BE2C (cell line): ENCODE measurements at regions not wholly inside any gene's neighbourhood (a gene's known extent, or its start where the extent isn't known, plus 50 kb on each side); places are given as distances from the start of the nearest gene placed in this dataset.

Source experiments
- DNase-seq: peaks from one replicate; pipeline ENCODE4 v3.0.0-alpha.2; 2020
- H3K27me3 ChIP-seq: fragments of 250-450 bp; sonication (Bioruptor Pico); 2 replicates; pipeline ENCODE4 v1.5.1; 2020; ENCODE audit warnings: mild to moderate bottlenecking
- H3K36me3 ChIP-seq: fragments of 250-450 bp; sonication (Bioruptor Pico); 2 replicates; pipeline ENCODE4 v1.5.1; 2020; ENCODE audit warnings: mild to moderate bottlenecking
- H3K4me1 ChIP-seq: fragments of 250-450 bp; sonication (Bioruptor Pico); 2 replicates; pipeline ENCODE4 v1.5.1; 2020
- H3K4me3 ChIP-seq: 2 replicates; pipeline ENCODE4 v1.5.1; 2011; ENCODE audit warnings: low read depth, low read length
- H3K9me3 ChIP-seq: fragments of 250-450 bp; sonication (Bioruptor Pico); 2 replicates; pipeline ENCODE4 v1.5.1; 2020
- TF ChIP-seq, protein P1 (sequence below): IDR thresholded peaks from 2 replicates; pipeline ENCODE4 v1.5.1; 2012; ENCODE audit warnings: mild to moderate bottlenecking, low read depth, low read length

DNA sequence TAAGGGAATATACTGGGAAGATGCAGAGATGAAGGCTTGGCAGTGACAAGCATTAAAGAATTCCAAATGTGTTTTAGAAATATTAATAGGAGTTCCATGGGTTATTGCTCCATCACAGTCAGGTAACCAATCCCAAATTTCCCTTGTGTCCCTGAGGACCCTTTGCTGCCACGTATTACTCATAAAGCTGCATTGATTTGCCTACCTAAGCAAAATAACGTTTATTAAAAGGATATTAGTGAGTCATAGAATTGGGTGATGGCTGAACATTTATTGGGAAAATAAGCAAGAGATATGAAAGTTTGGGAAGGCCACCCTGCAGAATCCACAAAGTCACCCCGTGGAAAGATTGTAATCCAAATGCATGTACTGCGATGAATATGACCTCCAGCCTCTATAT, 782.1 kb downstream of the RAPGEF2 start:
- DNase-seq = no peak
- H3K9me3 ChIP-seq = no peaks in the 10 kb centered on the region
- H3K27me3 ChIP-seq = no peaks in the 10 kb centered on the region
- no peak overlapping the region for H3K4me3 ChIP-seq
- peaks cover 7% of the 10 kb centered on the region; the same call in 1 of the 2 replicates for H3K4me1 ChIP-seq
- TF ChIP-seq, protein P1, sequence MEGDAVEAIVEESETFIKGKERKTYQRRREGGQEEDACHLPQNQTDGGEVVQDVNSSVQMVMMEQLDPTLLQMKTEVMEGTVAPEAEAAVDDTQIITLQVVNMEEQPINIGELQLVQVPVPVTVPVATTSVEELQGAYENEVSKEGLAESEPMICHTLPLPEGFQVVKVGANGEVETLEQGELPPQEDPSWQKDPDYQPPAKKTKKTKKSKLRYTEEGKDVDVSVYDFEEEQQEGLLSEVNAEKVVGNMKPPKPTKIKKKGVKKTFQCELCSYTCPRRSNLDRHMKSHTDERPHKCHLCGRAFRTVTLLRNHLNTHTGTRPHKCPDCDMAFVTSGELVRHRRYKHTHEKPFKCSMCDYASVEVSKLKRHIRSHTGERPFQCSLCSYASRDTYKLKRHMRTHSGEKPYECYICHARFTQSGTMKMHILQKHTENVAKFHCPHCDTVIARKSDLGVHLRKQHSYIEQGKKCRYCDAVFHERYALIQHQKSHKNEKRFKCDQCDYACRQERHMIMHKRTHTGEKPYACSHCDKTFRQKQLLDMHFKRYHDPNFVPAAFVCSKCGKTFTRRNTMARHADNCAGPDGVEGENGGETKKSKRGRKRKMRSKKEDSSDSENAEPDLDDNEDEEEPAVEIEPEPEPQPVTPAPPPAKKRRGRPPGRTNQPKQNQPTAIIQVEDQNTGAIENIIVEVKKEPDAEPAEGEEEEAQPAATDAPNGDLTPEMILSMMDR = no peak
- no peaks in the 10 kb centered on the region for H3K36me3 ChIP-seq

GRCh38 chr4:159899596-159899995, 796.7 kb downstream of the RAPGEF2 start:
- Histone ChIP-seq H3K4me3 (no peak overlapping the region), H3K36me3 (no peaks in the 10 kb centered on the region), H3K4me1 (peaks cover 10% of the 10 kb centered on the region), H3K27me3 (no peaks in the 10 kb centered on the region), H3K9me3 (no peaks in the 10 kb centered on the region)
- TF ChIP-seq, protein P1 = peak; percentile 37; the same call in 1 of the 2 replicates
- DNase-seq = no peak

DNA sequence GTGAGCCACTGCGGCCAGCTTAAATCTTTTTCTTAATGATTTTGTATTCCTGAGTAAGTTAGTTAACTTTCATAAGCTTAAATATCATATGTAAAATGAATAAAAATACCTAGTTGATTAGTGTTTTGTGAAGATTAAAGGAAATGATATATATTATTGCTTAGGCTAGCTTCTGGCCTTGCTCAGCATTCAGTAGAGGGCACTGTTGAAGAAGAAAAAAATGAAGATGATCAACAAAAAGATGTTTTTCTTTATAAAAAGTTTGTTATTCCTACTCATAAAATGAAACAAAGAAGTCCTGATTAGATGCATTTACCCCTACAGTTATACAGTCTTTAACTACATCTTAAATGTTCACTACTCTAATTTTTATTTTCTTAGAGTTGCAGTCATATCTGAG, 797.7 kb downstream of the RAPGEF2 start:
- TF ChIP-seq, protein P1 = peak; percentile 38
- Histone ChIP-seq H3K4me1 (peaks cover 10% of the 10 kb centered on the region), H3K27me3 (no peaks in the 10 kb centered on the region), H3K9me3 (no peaks in the 10 kb centered on the region), H3K36me3 (no peaks in the 10 kb centered on the region), H3K4me3 (no peak overlapping the region)
- DNase-seq = no peak

- Histone ChIP-seq H3K9me3 (no peaks in the 10 kb centered on the region), H3K4me1 (peaks cover 12% of the 10 kb centered on the region), H3K36me3 (no peaks in the 10 kb centered on the region), H3K4me3 (no peak overlapping the region), H3K27me3 (no peaks in the 10 kb centered on the region)
- peak; percentile 65 for DNase-seq
- TF ChIP-seq, protein P1 = no peak
These were observed 799.8 kb downstream of the RAPGEF2 start for GRCh38 chr4:159902648-159903047.

- TF ChIP-seq, protein P1 = no peak
- H3K9me3 ChIP-seq = no peaks in the 10 kb centered on the region
- no peaks in the 10 kb centered on the region for H3K27me3 ChIP-seq
- no peak for DNase-seq
- peaks cover 12% of the 10 kb centered on the region for H3K4me1 ChIP-seq
- H3K36me3 ChIP-seq = no peaks in the 10 kb centered on the region
- H3K4me3 ChIP-seq = no peak overlapping the region
These were observed 802.0 kb downstream of the RAPGEF2 start for GRCh38 chr4:159904906-159905305.

GRCh38 chr4:159906051-159906450, 803.2 kb downstream of the RAPGEF2 start:
- TF ChIP-seq, protein P1 = no peak
- Histone ChIP-seq H3K9me3 (no peaks in the 10 kb centered on the region), H3K36me3 (no peaks in the 10 kb centered on the region), H3K27me3 (no peaks in the 10 kb centered on the region), H3K4me1 (peaks cover 18% of the 10 kb centered on the region), H3K4me3 (no peak overlapping the region)
- no peak for DNase-seq
